Amniotic stem cell (primary cell): ENCODE measurements at regions not wholly inside any gene's neighbourhood (a gene's known extent, or its start where the extent isn't known, plus 50 kb on each side); places are given as distances from the start of the nearest gene placed in this dataset.

Source experiments
- DNase-seq: peaks from one replicate; lab custom pipeline; 2025; lab: John Stamatoyannopoulos, UW

- peak; percentile 59 for DNase-seq
Measured at GRCh38 chr7:16978358-16979244, 96.8 kb upstream of the AGR3 start.

- no peak for DNase-seq
Measured at GRCh38 chr7:16980539-16980938, 98.8 kb upstream of the AGR3 start.

- DNase-seq = peak; percentile 17
Measured at GRCh38 chr7:16982640-16983350, 101.0 kb upstream of the AGR3 start.

- DNase-seq = no peak
Measured at GRCh38 chr7:16984375-16984774, 102.6 kb upstream of the AGR3 start.

GRCh38 chr7:16985621-16986020 lies 103.8 kb upstream of the AGR3 start:
- no peak for DNase-seq

- no peak for DNase-seq
Measured at GRCh38 chr7:16986755-16987154, 105.0 kb upstream of the AGR3 start.

- DNase-seq = peak; percentile 51
Measured at GRCh38 chr7:16989811-16990413, 108.1 kb upstream of the AGR3 start.

GRCh38 chr7:16991551-16991950 lies 109.8 kb upstream of the AGR3 start:
- DNase-seq = no peak

GRCh38 chr7:16993543-16993942 lies 111.8 kb upstream of the AGR3 start:
- DNase-seq = no peak

GRCh38 chr7:16998481-16999051 lies 116.8 kb upstream of the AGR3 start:
- no peak for DNase-seq

- no peak for DNase-seq
Measured at GRCh38 chr7:16999541-17000267, 117.9 kb upstream of the AGR3 start.

- DNase-seq = no peak
Measured at GRCh38 chr7:17005271-17005670, 123.5 kb upstream of the AGR3 start.

- DNase-seq = no peak
Measured at GRCh38 chr7:17007841-17008240, 126.1 kb upstream of the AGR3 start.

- DNase-seq = no peak
Measured at GRCh38 chr7:17009007-17009719, 127.4 kb upstream of the AGR3 start.

GRCh38 chr7:17009933-17010332 lies 128.2 kb upstream of the AGR3 start:
- no peak for DNase-seq

- DNase-seq = no peak
Measured at GRCh38 chr7:17010637-17011300, 129.0 kb upstream of the AGR3 start.

- no peak for DNase-seq
Measured at GRCh38 chr7:17013204-17013603, 131.4 kb upstream of the AGR3 start.

- DNase-seq = no peak
Measured at GRCh38 chr7:17014686-17015085, 132.9 kb upstream of the AGR3 start.

- DNase-seq = peak; percentile 13
Measured at GRCh38 chr7:17015598-17016031, 133.8 kb upstream of the AGR3 start.

GRCh38 chr7:17016402-17017010 lies 134.7 kb upstream of the AGR3 start:
- no peak for DNase-seq
